HL-60 (cell line): ENCODE measurements at regions not wholly inside any gene's neighbourhood (a gene's known extent, or its start where the extent isn't known, plus 50 kb on each side); places are given as distances from the start of the nearest gene placed in this dataset.
"Not testable (repeated sequence)": the region's sequence is repeated elsewhere in the genome, so short reads cannot be mapped to it uniquely, and the experiment has no call there.

Experiments used
- DNase-seq, 2 experiments: peaks; one replicate each; pipeline ENCODE4 v3.0.0-alpha.2; 2010 to 2020; ENCODE audit warnings: low read depth in 1 of 2, low spot score in 1 of 2
- H3K27ac ChIP-seq: fragments of 250-450 bp; sonication (Bioruptor Pico); replicated peaks from 2 replicates; pipeline ENCODE4 v1.5.1; 2020; ENCODE audit warnings: mild to moderate bottlenecking, moderate library complexity
- H3K27me3 ChIP-seq: fragments of 250-450 bp; sonication (Bioruptor Pico); 2 replicates; pipeline ENCODE4 v1.5.1; 2021; ENCODE audit warnings: mild to moderate bottlenecking, moderate library complexity; ENCODE audit not compliant: insufficient read depth, poor library complexity, severe bottlenecking
- H3K4me3 ChIP-seq: replicated peaks from 2 replicates; pipeline ENCODE4 v1.5.1; 2011; ENCODE audit warnings: mild to moderate bottlenecking, control low read depth, low read length; ENCODE audit not compliant: insufficient read depth
- GABPA ChIP-seq: IDR thresholded peaks from 2 replicates; pipeline ENCODE4 v1.6.1; 2012; ENCODE audit warnings: low read depth
- POLR2AphosphoS5 ChIP-seq: IDR thresholded peaks from 2 replicates; pipeline ENCODE4 v1.6.1; 2012; ENCODE audit warnings: low read depth
- REST ChIP-seq: IDR thresholded peaks from 2 replicates; pipeline ENCODE4 v1.6.1; 2012; ENCODE audit warnings: low read depth; ENCODE audit not compliant: insufficient replicate concordance
- SPI1 ChIP-seq: IDR thresholded peaks from 2 replicates; pipeline ENCODE4 v1.6.1; 2012; ENCODE audit warnings: low read depth, mild to moderate bottlenecking, borderline replicate concordance
- TF ChIP-seq, protein P1 (sequence below): IDR thresholded peaks from one replicate; pipeline ENCODE4 v1.5.1; 2011; ENCODE audit warnings: low read length, control low read depth, inconsistent platforms; ENCODE audit not compliant: insufficient read depth

GRCh38 chr3:153547970-153548369 is 385.9 kb downstream of the RAP2B start:
- Histone ChIP-seq H3K27me3 (no peaks in the 10 kb centered on the region), H3K27ac (no peak overlapping the region), H3K4me3 (no peak overlapping the region)
- no peak for DNase-seq
- TF ChIP-seq SPI1 (no peak), REST (no peak), GABPA (no peak), POLR2AphosphoS5 (no peak)
- TF ChIP-seq, protein P1, sequence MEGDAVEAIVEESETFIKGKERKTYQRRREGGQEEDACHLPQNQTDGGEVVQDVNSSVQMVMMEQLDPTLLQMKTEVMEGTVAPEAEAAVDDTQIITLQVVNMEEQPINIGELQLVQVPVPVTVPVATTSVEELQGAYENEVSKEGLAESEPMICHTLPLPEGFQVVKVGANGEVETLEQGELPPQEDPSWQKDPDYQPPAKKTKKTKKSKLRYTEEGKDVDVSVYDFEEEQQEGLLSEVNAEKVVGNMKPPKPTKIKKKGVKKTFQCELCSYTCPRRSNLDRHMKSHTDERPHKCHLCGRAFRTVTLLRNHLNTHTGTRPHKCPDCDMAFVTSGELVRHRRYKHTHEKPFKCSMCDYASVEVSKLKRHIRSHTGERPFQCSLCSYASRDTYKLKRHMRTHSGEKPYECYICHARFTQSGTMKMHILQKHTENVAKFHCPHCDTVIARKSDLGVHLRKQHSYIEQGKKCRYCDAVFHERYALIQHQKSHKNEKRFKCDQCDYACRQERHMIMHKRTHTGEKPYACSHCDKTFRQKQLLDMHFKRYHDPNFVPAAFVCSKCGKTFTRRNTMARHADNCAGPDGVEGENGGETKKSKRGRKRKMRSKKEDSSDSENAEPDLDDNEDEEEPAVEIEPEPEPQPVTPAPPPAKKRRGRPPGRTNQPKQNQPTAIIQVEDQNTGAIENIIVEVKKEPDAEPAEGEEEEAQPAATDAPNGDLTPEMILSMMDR, result no peak

- not testable (repeated sequence) for H3K27ac ChIP-seq, H3K27me3 ChIP-seq, H3K4me3 ChIP-seq, DNase-seq
Observed at GRCh38 chr3:153549686-153550085, 387.7 kb downstream of the RAP2B start.

- TF ChIP-seq GABPA, result no peak
- TF ChIP-seq, protein P1, result no peak
- no peak for TF ChIP-seq REST
- TF ChIP-seq SPI1, result no peak
- TF ChIP-seq POLR2AphosphoS5, result no peak
- no peak overlapping the region for H3K4me3 ChIP-seq
- no peak for DNase-seq
- no peak overlapping the region for H3K27ac ChIP-seq
- H3K27me3 ChIP-seq, result no peaks in the 10 kb centered on the region
Observed at GRCh38 chr3:153551536-153552285, 389.7 kb downstream of the RAP2B start.

DNA sequence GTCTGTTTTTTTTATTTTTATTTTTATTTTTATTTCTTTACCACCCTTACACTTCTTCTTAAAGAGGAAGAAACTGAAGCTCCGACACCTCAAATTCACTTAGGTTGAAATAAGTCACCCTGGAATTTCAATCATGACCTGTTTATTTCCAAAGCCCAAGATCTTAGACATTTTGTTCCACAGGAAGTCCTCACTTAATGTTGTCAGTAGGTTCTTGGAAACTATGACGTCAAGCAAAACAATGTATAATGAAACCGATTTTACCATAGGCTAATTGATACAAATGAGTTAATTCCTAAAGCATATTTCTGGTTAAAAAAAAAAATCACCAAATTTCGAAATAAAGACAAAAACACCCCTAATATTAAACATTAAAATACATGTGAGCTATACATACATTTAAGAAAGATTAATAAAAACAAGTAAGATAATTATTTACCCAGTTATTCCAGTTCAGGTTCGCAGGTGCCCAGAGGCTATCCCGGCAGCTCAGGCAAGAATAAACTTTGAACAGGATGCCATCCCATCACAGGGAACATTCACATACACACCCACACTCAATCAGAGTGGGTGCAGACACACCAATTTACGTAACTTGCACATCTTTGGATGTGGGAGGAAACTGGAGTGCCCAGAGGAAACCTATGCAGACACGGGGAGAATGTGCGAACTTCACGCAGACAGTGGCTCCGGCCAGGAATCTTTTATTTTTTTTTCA is 391.0 kb downstream of the RAP2B start:
- no peak overlapping the region for H3K4me3 ChIP-seq
- TF ChIP-seq, protein P1, result no peak
- TF ChIP-seq SPI1 (no peak), POLR2AphosphoS5 (no peak), REST (no peak), GABPA (no peak)

More for the DNA sequence above, 391.0 kb downstream of the RAP2B start:
- no peak overlapping the region for H3K27ac ChIP-seq
- DNase-seq, result no peak
- no peaks in the 10 kb centered on the region for H3K27me3 ChIP-seq
